DOHH2 (cell line): ENCODE measurements at regions not wholly inside any gene's neighbourhood (a gene's known extent, or its start where the extent isn't known, plus 50 kb on each side); places are given as distances from the start of the nearest gene placed in this dataset.

ENCODE experiments used
- EZH2phosphoT487 ChIP-seq: fragments of 200-600 bp; sonication (generic); IDR thresholded peaks from 2 replicates; pipeline ENCODE4 v1.6.1; 2017; ENCODE audit warnings: borderline replicate concordance, mild to moderate bottlenecking, antibody characterized with exemption, low read length, moderate library complexity, mixed read lengths
- TF ChIP-seq, protein P1 (sequence below): fragments of 200-600 bp; sonication (generic); IDR thresholded peaks from one replicate; pipeline ENCODE4 v1.5.1; 2014; ENCODE audit warnings: antibody characterized with exemption, mild to moderate bottlenecking, low read depth, low read length; ENCODE audit not compliant: poor library complexity, severe bottlenecking

DNA sequence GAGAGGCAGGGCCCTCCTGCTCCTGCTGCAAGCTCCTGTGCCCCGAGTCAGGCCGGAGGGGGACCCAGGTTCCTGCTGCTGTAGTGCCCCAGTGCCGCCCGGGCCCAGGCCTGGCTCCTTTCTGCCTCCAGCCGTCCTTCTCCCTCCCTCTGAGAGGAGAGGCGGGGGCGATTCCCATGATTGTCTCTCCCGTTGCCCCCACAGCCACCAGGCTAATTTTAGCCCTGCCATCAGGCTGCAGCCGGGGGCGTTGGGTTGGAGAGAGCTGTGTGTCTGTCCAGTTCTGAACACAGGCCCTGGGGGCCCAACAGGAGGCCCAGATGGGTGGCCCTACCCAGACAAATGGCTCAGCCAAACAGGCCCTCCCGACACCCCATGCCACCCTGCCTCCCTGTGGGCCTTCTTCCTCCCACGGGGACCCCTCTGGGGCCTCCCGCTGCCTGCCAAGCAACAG is 214.8 kb downstream of the TBC1D2B start:
- TF ChIP-seq, protein P1, sequence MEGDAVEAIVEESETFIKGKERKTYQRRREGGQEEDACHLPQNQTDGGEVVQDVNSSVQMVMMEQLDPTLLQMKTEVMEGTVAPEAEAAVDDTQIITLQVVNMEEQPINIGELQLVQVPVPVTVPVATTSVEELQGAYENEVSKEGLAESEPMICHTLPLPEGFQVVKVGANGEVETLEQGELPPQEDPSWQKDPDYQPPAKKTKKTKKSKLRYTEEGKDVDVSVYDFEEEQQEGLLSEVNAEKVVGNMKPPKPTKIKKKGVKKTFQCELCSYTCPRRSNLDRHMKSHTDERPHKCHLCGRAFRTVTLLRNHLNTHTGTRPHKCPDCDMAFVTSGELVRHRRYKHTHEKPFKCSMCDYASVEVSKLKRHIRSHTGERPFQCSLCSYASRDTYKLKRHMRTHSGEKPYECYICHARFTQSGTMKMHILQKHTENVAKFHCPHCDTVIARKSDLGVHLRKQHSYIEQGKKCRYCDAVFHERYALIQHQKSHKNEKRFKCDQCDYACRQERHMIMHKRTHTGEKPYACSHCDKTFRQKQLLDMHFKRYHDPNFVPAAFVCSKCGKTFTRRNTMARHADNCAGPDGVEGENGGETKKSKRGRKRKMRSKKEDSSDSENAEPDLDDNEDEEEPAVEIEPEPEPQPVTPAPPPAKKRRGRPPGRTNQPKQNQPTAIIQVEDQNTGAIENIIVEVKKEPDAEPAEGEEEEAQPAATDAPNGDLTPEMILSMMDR, result no peak
- no peak for TF ChIP-seq EZH2phosphoT487
